ENCODE measurements at regions not wholly inside any gene's neighbourhood (a gene's known extent, or its start where the extent isn't known, plus 50 kb on each side); places are given as distances from the start of the nearest gene placed in this dataset.

DNA sequence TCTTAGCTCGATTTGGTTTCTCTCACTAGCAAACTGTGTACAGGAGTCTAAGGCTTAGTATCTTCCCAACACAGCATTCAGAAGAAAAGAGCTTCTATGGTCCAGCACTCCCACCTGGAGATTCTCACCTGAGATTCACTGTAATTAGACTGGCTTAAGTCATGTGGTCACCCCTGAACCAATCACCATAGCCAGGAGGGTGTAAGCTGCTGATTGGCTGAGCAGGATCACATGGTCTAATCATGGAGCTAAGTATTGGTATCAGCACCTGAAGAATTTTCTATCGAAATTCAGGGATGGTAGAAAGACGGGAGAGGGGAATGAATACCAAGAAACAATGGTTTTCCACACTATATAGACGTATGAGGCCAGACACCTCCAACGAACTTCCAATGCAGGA lies 359.8 kb upstream of the ERCC4 start:
- TF ChIP-seq CTCF (IDR thresholded peaks at IDR 0.05) (no peak), POLR2A (IDR thresholded peaks at IDR 0.05) (no peak)

Data from upper lobe of left lung (tissue), 4 donors.